ENCODE measurements at regions not wholly inside any gene's neighbourhood (a gene's known extent, or its start where the extent isn't known, plus 50 kb on each side); places are given as distances from the start of the nearest gene placed in this dataset.

- TF ChIP-seq, protein P1, sequence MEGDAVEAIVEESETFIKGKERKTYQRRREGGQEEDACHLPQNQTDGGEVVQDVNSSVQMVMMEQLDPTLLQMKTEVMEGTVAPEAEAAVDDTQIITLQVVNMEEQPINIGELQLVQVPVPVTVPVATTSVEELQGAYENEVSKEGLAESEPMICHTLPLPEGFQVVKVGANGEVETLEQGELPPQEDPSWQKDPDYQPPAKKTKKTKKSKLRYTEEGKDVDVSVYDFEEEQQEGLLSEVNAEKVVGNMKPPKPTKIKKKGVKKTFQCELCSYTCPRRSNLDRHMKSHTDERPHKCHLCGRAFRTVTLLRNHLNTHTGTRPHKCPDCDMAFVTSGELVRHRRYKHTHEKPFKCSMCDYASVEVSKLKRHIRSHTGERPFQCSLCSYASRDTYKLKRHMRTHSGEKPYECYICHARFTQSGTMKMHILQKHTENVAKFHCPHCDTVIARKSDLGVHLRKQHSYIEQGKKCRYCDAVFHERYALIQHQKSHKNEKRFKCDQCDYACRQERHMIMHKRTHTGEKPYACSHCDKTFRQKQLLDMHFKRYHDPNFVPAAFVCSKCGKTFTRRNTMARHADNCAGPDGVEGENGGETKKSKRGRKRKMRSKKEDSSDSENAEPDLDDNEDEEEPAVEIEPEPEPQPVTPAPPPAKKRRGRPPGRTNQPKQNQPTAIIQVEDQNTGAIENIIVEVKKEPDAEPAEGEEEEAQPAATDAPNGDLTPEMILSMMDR (conservative IDR thresholded peaks at IDR 0.05; ENCODE audit: low read depth in 2 of 2): no peak
- TF ChIP-seq, protein P2, sequence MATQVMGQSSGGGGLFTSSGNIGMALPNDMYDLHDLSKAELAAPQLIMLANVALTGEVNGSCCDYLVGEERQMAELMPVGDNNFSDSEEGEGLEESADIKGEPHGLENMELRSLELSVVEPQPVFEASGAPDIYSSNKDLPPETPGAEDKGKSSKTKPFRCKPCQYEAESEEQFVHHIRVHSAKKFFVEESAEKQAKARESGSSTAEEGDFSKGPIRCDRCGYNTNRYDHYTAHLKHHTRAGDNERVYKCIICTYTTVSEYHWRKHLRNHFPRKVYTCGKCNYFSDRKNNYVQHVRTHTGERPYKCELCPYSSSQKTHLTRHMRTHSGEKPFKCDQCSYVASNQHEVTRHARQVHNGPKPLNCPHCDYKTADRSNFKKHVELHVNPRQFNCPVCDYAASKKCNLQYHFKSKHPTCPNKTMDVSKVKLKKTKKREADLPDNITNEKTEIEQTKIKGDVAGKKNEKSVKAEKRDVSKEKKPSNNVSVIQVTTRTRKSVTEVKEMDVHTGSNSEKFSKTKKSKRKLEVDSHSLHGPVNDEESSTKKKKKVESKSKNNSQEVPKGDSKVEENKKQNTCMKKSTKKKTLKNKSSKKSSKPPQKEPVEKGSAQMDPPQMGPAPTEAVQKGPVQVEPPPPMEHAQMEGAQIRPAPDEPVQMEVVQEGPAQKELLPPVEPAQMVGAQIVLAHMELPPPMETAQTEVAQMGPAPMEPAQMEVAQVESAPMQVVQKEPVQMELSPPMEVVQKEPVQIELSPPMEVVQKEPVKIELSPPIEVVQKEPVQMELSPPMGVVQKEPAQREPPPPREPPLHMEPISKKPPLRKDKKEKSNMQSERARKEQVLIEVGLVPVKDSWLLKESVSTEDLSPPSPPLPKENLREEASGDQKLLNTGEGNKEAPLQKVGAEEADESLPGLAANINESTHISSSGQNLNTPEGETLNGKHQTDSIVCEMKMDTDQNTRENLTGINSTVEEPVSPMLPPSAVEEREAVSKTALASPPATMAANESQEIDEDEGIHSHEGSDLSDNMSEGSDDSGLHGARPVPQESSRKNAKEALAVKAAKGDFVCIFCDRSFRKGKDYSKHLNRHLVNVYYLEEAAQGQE (IDR thresholded peaks at IDR 0.05; ENCODE audit: unreplicated experiment): no peak
- TF ChIP-seq POLR2AphosphoS5 (IDR thresholded peaks at IDR 0.05; ENCODE audit: low read depth): no peak
- no peak for TF ChIP-seq EZH2phosphoT487 (IDR thresholded peaks at IDR 0.05; ENCODE audit: unreplicated experiment)
- TF ChIP-seq EZH2 (IDR thresholded peaks at IDR 0.05; ENCODE audit: low read depth, unreplicated experiment): no peak
- TF ChIP-seq, protein P3, sequence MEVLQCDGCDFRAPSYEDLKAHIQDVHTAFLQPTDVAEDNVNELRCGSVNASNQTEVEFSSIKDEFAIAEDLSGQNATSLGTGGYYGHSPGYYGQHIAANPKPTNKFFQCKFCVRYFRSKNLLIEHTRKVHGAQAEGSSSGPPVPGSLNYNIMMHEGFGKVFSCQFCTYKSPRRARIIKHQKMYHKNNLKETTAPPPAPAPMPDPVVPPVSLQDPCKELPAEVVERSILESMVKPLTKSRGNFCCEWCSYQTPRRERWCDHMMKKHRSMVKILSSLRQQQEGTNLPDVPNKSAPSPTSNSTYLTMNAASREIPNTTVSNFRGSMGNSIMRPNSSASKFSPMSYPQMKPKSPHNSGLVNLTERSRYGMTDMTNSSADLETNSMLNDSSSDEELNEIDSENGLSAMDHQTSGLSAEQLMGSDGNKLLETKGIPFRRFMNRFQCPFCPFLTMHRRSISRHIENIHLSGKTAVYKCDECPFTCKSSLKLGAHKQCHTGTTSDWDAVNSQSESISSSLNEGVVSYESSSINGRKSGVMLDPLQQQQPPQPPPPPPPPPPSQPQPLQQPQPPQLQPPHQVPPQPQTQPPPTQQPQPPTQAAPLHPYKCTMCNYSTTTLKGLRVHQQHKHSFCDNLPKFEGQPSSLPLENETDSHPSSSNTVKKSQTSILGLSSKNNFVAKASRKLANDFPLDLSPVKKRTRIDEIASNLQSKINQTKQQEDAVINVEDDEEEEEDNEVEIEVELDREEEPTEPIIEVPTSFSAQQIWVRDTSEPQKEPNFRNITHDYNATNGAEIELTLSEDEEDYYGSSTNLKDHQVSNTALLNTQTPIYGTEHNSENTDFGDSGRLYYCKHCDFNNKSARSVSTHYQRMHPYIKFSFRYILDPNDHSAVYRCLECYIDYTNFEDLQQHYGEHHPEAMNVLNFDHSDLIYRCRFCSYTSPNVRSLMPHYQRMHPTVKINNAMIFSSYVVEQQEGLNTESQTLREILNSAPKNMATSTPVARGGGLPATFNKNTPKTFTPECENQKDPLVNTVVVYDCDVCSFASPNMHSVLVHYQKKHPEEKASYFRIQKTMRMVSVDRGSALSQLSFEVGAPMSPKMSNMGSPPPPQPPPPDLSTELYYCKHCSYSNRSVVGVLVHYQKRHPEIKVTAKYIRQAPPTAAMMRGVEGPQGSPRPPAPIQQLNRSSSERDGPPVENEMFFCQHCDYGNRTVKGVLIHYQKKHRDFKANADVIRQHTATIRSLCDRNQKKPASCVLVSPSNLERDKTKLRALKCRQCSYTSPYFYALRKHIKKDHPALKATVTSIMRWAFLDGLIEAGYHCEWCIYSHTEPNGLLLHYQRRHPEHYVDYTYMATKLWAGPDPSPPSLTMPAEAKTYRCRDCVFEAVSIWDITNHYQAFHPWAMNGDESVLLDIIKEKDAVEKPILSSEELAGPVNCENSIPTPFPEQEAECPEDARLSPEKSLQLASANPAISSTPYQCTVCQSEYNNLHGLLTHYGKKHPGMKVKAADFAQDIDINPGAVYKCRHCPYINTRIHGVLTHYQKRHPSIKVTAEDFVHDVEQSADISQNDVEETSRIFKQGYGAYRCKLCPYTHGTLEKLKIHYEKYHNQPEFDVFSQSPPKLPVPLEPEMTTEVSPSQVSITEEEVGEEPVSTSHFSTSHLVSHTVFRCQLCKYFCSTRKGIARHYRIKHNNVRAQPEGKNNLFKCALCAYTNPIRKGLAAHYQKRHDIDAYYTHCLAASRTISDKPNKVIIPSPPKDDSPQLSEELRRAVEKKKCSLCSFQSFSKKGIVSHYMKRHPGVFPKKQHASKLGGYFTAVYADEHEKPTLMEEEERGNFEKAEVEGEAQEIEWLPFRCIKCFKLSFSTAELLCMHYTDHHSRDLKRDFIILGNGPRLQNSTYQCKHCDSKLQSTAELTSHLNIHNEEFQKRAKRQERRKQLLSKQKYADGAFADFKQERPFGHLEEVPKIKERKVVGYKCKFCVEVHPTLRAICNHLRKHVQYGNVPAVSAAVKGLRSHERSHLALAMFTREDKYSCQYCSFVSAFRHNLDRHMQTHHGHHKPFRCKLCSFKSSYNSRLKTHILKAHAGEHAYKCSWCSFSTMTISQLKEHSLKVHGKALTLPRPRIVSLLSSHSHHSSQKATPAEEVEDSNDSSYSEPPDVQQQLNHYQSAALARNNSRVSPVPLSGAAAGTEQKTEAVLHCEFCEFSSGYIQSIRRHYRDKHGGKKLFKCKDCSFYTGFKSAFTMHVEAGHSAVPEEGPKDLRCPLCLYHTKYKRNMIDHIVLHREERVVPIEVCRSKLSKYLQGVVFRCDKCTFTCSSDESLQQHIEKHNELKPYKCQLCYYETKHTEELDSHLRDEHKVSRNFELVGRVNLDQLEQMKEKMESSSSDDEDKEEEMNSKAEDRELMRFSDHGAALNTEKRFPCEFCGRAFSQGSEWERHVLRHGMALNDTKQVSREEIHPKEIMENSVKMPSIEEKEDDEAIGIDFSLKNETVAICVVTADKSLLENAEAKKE (CRISPR knock-in tag; IDR thresholded peaks at IDR 0.05): no peak
- no peak for TF ChIP-seq NANOG (IDR thresholded peaks at IDR 0.05; ENCODE audit: borderline replicate concordance)
- no peak for TF ChIP-seq STAT1 (IDR thresholded peaks at IDR 0.05; ENCODE audit: unreplicated experiment)
- TF ChIP-seq ZNF114 (CRISPR knock-in tag; IDR thresholded peaks at IDR 0.05): no peak
Observed at GRCh38 chr6:47890326-47890875, 108.6 kb downstream of the OPN5 start.

Data from GM23338 (cell line).